Mucosa of gallbladder (tissue), 1 donor: ENCODE measurements at regions not wholly inside any gene's neighbourhood (a gene's known extent, or its start where the extent isn't known, plus 50 kb on each side); places are given as distances from the start of the nearest gene placed in this dataset.

ENCODE experiments used
- DNase-seq: peaks from one replicate; pipeline ENCODE4 v3.0.0-alpha.2; 2020; ENCODE audit warnings: low spot score
- donor health status: DM: no; HTN: no; CAD: no.

DNA sequence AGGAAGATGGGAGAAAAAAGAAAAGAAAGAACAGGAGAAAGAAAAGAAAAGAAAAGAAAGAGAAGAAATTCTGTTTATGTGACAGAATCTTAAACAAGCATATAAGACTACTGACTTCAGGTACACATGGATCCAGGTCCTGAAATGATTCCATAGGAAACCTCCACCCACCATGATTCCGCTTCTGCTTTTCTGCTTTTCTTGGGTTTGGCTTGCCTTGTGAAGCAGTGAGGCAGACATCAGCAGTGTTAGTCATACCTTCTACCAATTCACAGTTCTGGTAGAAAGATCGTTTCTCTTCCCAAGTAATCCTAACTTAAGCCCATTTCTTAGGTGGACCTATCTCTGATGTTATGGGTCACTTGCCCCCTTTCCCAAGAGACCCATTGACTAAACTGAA lies 660.1 kb upstream of the RBFOX1 start:
- DNase-seq: no peak

DNA sequence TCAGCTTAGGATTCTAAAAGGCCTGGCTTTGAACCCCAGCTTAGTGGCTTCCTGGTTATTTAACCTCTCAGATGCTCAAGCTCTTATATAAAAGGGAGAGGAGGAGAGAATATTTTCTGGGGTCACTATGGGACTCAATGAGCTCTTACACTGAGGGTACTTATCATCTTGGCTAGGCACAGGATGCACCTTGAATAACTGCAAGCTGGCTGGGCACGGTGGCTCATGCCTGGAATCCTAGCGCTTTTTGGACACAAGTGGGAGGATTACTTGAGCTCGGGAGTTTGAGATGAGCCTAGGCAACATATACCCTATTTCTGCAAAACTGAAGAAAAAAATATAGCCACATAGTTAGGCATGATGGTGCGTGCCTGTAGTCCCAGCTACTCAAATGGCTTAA lies 665.3 kb upstream of the RBFOX1 start:
- no peak for DNase-seq

DNA sequence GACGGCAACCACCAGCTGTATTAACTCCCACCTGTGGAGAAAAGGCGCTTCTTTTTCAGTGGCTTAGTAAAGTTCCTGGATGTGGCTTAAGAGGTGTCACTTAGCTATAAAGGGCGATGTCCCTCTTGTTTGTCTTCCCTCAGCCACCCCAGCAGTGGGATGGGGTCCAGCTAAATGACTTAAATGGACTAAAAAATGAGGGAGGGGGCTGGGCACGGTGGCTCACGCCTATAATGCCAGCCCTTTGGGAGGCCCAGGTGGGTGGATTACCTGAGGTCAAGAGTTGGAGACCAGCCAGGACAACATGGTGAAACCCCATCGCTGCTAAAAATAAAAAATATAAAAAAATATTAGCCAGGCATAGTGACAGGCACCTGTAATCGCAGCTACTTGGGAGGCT lies 667.5 kb upstream of the RBFOX1 start:
- DNase-seq: no peak

DNA sequence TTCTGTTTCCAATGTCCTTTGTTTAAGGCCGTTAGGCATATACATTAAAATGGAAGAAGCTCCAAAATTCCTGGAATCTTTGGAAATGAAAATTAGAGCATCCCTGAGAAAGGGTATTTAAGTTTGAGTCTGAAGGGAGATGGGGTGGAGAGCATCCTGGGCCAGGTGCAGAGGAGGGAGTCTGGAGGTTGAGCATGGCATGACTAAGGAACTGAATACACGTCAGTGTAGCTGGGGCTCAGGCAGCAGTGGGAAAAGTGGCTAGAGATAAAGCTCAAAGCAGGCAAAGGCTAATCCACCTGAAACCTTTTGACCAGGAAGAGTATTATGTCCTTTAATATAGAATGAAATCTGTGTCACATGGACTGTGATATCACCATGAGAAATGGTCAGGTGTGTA lies 669.0 kb upstream of the RBFOX1 start:
- no peak for DNase-seq

DNA sequence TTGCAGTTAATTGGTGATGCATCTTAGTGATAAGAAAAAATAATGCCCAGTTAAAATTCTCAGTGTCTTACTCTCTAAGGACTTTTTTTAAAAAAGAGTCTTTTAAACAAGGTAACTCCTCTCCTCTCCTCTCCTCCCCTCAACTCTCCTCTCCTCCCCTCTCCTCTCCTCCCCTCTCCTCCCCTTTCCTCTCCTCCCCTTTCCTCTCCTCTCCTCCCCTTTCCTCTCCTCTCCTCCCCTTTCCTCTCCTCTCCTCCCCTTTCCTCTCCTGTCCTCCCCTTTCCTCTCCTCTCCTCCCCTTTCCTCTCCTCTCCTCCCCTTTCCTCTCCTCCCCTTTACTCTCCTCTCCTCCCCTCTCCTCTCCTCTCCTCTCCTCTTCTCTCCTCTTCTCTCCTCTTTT lies 675.9 kb upstream of the RBFOX1 start:
- no peak for DNase-seq

DNA sequence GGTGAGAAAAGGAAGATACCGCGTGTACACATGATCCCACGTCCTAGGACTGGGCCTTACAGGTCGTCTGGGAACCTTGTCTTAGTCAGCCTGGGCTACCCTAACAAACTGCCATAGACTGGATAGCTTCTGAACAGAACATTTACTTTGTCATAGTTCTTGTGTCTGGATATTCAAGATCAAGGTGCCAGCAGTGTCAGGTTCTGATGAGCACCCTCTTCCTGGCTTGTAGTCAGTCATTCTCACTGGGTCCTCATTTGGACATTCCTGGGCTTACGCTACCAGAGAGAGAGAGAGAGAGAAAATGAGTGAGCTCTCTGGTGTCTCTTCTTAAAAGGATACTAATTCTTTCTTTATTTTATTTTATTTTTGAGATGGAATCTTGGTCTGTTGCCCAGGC lies 685.8 kb upstream of the RBFOX1 start:
- no peak for DNase-seq

DNA sequence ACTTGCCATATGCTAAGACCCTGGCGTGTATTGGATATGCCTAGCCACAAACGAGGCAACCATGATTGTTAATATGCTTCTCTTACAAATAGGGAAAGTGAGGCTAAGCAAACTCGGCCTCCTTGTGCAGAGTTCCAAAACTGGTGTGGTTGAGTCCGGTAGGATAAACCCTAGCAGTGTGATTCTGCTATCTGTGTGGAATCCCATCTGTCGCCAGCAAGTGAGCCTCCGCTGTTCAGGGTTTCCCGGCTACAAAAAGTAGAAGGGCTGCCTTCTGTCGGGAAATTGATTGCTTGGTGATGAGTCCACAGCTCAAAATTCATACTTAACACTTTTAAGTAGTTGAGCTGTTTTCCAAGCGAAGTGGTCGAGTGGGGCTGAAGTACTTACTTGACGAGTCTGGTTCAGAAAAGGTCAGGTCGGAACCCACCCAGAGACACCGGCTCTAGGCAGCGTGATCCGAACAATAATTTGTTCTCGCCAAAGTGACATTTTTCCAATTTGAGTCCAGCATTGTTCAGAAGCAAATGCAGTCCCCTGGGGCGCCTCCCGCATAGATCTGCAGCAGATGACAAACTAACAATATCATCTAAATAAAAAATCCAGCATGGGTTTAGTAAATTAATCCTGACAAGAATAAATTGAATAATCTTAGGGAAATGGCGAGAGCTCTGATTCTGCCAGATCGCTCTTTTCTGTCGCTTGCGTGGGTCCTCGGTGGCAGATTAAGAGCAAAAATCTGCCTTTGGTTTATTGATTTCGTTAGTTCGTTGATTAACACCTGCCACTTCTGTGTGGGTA lies 686.7 kb upstream of the RBFOX1 start:
- DNase-seq: no peak

DNA sequence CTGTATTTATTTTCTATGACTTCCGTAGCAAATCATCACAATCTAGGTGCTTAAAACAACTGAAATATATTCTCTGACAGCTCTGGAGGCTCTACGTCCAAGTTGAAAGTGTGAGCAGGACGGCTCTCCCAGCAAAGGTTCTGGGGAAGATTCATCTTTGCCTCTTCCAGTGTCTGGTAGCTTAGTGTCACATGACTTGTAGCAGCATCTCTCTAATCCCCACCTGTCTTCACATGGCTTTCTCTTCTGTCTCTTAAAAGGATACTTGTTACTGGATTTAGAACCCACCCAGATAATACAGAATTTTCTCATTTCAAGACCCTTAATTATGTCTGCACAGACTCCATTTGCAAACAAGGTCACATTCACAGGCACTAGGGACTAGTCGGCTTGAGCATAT lies 687.7 kb upstream of the RBFOX1 start:
- DNase-seq: no peak

DNA sequence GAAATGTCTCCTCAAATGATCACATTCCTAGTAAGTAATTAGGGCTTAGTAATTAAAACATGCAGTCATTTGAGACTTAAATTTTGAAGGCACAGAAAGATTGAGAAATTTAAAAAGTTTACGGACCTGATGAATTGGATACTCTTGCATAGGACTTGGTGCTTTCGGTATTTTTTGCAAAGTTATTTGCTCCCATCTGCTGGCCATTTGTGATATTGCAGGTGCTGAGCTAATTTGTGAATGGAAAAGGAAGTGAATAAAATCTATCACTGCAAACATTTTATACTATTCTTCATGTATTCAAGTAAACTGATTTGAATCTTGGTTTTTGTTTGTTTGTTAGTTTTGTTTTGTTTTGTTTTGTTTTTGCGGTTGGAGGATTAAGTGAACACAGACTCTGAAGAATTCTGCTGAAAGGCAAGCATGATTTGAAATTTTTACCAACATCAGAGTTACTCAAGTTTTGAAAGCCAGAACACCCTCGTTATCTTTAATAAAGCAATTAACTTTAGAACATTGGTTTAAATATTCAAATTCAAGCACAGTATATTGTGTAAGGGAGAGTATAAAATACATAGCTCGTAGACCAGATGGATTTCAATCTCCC lies 689.5 kb upstream of the RBFOX1 start:
- peak; percentile 57 for DNase-seq

DNA sequence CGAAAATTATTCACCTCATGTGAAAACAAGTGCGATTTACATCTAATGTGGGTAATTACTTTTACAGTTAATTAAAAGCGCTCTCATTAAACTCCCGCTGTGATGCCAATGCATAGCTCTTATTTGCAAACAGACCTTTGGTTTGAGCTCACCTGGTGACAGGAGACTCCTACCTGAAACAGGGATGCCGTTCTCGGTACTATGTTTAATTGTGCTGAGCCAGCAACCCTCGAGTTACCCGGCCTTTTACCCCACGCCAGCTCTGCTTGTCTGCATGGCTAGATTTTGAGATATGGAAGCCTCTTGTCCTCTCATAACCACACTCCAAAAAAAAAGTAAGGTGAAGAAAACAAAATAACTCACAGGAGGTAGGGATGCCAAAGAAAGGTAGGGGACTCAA lies 690.4 kb upstream of the RBFOX1 start:
- no peak for DNase-seq

DNA sequence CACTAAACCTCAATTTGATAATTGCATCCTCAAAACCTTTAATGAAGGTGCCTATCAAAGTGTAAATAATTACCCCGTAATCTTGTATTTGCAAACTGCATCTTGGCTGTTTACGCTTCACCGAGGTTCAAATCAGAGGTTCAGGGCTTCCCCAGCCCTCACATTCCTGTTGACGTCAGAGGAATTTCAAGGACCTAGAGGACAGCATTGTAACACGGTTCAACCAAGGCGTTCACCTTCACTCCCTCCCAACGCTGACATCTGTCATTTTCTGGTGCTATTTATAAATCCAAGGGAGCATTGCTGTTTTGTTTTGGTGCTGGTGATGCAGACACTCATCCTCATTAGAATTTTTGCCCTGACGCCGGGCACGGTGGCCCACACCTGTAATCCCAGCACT lies 691.6 kb upstream of the RBFOX1 start:
- no peak for DNase-seq

DNA sequence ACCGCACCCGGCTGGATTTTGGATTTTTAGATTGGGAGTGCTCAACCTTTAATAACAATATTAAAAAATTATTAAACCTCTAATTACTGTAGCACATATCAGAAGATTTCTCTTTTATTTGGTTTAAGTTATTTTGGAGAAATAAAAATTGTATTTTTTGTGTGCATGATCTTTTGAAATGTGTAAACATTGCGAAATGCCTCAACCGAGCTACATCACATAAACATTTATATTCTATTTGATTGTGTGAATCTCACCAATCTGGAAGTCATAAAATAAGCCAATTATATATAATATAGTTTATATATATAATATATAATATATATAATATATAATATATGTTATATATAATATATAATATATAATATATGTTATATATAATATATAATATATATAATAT lies 696.2 kb upstream of the RBFOX1 start:
- DNase-seq: no peak

DNA sequence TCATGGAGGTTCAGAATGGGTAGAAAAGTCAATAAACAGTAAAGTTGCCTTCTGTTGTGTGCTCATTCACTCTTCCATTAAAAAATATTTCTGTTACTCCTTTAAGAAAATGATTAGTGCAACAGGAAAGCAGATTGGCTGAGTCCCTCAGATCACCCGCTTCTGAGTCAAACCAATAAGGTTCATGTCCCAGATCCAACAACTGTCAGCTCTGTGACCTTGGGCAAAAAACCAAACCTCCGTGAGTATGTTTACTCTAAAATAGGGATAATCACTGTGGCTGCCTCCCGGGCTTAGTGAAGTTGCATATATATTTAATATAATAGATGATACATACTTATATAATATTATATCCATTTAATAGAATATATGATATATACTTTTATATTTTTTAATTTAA lies 698.5 kb upstream of the RBFOX1 start:
- no peak for DNase-seq

DNA sequence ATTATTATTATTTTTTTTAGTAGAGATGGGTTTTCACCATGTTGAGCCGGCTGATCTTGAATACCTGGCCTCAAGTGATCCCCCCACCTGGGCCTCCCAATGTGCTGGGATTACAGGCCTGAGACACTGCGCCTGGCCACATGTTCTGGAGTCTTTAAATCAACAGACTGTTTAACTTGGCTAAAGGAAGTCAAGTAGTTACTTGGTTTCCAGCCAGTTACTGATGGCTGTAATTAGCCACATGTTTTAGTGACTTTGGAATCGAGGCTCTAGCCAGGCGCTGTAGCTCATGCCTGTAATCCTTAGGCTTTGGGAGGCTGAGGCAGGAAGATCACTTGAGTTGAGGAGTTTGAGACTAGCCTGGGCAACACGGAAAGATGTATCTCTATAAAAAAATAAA lies 699.2 kb upstream of the RBFOX1 start:
- no peak for DNase-seq

DNA sequence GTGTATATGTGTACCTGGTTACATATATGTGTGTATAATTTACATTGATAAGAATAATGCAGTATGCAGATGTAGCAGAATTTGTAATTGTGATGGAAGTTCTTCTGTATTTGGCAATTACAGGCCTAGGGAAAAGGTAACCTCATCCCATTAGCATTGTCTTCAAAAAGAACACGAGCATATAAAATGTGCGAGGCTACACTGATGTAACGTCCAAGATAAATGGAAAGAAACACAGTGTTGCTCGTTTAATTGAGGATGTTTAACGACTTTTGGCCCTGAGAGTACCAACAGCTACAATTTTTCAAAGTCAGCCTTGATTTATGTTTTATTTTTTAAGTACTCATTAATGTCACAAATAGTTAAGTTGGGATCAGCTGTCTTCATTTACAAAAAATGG lies 703.5 kb upstream of the RBFOX1 start:
- no peak for DNase-seq

DNA sequence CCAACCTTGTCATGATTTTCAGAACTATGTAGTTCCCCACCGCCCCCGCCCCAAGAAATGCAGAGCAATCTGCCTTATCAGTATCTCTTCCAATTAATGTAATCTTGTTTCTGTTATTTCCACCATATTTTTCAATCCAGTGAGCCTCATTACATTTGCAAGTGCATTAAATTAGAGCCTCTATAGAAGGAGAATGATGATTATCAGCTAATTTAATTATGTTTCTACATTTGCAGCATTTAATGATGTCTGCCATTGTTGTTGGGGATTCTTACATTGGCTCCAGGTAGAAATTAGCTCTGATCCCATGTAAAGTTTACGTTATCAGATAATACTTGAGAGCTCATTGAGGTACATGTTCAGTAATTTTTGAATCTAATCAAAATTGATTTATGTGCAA lies 707.0 kb upstream of the RBFOX1 start:
- no peak for DNase-seq

DNA sequence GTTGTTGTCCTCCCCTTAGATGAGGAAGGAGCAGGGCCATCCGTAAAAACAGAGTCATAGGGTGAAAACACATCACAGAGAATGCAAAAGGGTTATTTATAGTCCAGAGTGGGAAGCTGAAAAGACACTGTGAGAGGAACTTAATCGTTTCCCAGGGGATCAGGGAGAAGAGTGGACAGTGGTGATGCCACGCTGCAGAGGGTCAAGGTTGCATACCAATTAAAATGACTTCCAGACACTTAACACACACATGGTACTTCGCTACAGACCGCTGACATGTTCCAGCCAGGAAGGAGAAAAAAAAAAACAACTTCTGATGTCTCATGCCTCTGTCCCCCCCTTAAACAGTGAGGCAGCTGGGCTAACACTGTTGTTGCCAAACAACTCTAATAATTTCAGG lies 713.8 kb upstream of the RBFOX1 start:
- DNase-seq: no peak

DNA sequence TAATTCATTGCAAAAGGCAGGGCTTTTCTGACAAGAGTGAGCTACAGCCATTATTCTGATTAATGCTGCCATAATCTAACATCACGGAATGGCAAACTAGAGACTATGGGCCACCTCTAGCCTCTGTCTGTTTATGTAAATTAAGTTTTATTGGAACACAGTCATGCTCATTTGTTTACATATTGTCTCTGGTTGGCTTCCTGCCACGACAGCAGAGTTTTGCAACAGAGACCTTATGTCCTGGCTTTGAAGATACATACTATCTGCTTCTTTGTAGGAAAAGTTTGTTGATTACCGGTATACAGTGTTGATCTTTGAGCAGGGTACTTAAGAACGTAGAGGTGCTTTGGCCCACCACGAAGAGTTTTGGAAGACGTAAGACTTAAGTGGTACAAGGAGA lies 715.9 kb upstream of the RBFOX1 start:
- no peak for DNase-seq

DNA sequence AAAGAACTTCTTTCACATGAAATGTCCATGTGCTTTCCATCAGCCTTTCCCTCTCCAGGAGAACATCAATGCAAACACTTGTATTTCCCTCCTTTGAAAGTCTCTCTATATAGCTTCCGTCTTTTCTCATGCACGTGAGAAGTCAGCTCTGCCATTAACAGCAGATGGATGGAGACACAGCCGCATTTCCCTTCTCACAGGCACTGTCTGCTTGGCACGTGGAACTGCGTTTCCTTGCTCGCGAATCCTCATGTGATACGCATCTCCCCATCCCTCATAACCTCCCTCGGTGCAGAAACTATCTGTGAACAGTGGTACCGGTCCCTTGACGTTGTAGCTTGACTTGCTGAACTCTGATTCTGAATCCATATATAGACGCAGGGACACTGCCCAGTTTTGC lies 717.0 kb upstream of the RBFOX1 start:
- DNase-seq: no peak

DNA sequence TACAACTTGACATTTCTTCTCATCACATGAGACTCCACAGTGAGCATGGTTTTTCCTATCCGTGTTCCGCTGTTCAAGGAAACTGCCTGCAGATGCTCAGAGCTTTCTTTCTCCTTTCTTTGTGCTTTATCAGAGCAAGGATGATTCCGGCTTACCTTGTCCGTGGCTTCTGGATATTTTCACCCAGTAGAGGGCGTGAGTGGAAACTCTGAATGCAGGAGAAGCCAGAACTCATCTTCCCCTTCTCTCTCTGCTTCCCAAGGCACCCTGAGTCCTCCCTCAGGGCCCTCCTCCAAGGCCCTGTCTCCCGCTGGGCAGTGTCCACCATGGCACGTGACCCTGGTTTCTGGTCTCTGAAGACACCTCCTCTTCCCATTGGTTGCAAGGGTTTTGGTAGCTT lies 721.1 kb upstream of the RBFOX1 start:
- no peak for DNase-seq

DNA sequence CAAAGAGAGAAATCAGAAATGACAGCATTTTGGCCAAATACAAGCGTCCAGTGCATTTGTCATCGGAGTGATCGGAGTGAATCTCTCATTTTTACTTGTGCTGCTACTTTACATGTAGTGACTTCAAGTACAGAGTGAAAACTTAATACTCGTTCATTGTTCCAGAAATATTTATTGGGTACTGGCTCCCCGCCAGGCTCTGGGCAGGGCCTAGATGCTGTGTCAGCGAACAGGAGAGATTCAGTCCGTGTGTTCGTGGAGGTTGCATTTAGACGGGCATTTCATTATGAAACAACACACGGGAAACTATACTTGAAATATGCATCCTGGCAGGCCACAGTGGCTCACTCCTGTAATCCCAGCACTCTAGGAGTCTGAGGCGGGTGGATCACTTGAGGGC lies 727.2 kb upstream of the RBFOX1 start:
- DNase-seq: no peak

DNA sequence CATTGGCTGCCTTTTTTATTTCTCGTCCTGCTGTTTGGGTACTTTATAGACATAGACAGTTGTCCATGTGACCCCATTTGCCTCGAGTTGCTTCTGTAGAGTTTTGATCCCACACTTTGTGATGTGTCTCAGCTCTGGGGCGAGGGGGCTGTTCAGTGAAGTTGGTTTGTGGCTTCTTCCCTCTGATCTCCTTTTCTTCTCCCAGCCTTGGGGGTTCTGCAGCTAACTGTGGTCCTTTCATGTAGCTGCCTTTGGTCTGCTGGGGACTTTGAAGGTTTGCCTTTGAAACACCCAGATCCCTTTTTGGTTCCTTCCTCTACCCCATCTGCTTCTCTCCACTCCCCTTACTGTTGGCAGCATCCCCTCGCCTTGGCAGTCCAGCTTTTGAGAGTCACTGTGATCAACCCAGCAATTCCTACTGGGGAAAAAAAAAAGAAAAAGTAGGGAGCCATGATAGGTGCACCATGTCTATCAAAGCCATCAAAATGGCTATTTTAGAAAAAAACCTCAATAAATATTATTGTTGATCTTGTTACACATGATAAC lies 728.8 kb upstream of the RBFOX1 start:
- no peak for DNase-seq

DNA sequence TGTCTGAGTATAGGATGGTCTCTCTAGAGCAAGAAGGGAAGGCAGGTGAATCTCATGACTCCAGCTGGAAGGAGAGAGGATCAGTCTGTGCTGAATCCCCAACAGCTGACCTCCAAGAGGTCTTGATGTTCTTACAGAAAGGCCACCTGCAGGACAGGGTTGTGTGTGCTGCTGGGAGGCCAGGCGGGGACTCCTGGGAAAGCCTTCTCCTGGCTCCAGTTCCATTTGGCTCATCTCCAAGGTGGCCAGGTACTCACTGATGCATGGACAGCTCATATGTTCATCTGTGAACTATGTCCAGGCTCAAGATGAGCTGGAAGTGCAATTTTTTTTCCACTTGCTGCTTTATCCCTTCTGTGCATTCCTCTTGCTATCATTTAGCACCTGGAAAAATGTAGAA lies 730.2 kb upstream of the RBFOX1 start:
- no peak for DNase-seq

DNA sequence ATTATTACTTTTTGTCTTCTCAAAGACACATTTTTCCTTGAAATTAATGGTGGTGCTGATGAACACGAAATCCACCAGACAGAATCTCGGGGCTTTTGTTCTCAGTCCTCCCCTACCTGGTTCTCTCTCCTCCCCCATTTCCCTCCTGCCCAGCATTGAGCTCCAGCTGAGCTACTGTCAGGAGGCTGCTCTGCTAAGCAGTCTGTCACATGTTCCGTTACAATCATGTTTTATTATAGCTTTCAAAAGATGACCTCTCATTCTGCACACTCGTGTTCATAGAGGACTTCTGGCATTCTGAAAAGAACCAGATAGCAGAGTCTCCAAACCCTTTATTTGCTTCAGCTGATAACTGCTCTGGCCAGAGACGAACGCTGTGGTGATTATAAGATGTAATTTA lies 732.5 kb upstream of the RBFOX1 start:
- no peak for DNase-seq
